ENCODE measurements at regions not wholly inside any gene's neighbourhood (a gene's known extent, or its start where the extent isn't known, plus 50 kb on each side); places are given as distances from the start of the nearest gene placed in this dataset.

GRCh38 chr6:9467741-9468140 is 947.1 kb downstream of the TFAP2A start:
- DNase-seq (ENCODE audit: low spot score) = no peak

GRCh38 chr6:9464583-9464982 is 950.3 kb downstream of the TFAP2A start:
- DNase-seq (ENCODE audit: low spot score) = no peak

- DNase-seq (ENCODE audit: low spot score) = no peak
Observed at GRCh38 chr6:9463311-9463710, 951.6 kb downstream of the TFAP2A start.

- DNase-seq (ENCODE audit: low spot score) = no peak
Observed at GRCh38 chr6:9461188-9461587, 953.7 kb downstream of the TFAP2A start.

- DNase-seq (ENCODE audit: low spot score) = no peak
Observed at GRCh38 chr6:9458424-9458823, 956.5 kb downstream of the TFAP2A start.

- DNase-seq (ENCODE audit: low spot score) = no peak
Observed at GRCh38 chr6:9455864-9456658, 958.8 kb downstream of the TFAP2A start.

GRCh38 chr6:9439621-9440330 is 975.1 kb downstream of the TFAP2A start:
- DNase-seq (ENCODE audit: low spot score) = no peak

GRCh38 chr6:9437836-9438235 is 977.0 kb downstream of the TFAP2A start:
- no peak for DNase-seq (ENCODE audit: low spot score)

- no peak for DNase-seq (ENCODE audit: low spot score)
Observed at GRCh38 chr6:9435281-9435680, 979.6 kb downstream of the TFAP2A start.

- no peak for DNase-seq (ENCODE audit: low spot score)
Observed at GRCh38 chr6:9431945-9432344, 982.9 kb downstream of the TFAP2A start.

- no peak for DNase-seq (ENCODE audit: low spot score)
Observed at GRCh38 chr6:9428421-9429172, 986.3 kb downstream of the TFAP2A start.

- no peak for DNase-seq (ENCODE audit: low spot score)
Observed at GRCh38 chr6:9422138-9422537, 986.8 kb upstream of the SLC35B3 start.

- no peak for DNase-seq (ENCODE audit: low spot score)
Observed at GRCh38 chr6:9420316-9421015, 985.1 kb upstream of the SLC35B3 start.

GRCh38 chr6:9417400-9417799 is 982.1 kb upstream of the SLC35B3 start:
- no peak for DNase-seq (ENCODE audit: low spot score)

GRCh38 chr6:9412951-9413559 is 977.7 kb upstream of the SLC35B3 start:
- peak; percentile 2 for DNase-seq (ENCODE audit: low spot score)

- DNase-seq (ENCODE audit: low spot score) = no peak
Observed at GRCh38 chr6:9409126-9409525, 973.8 kb upstream of the SLC35B3 start.

- no peak for DNase-seq (ENCODE audit: low spot score)
Observed at GRCh38 chr6:9408402-9409117, 973.2 kb upstream of the SLC35B3 start.

- DNase-seq (ENCODE audit: low spot score) = no peak
Observed at GRCh38 chr6:9405825-9406224, 970.5 kb upstream of the SLC35B3 start.

- no peak for DNase-seq (ENCODE audit: low spot score)
Observed at GRCh38 chr6:9405369-9405768, 970.0 kb upstream of the SLC35B3 start.

GRCh38 chr6:9404351-9405146 is 969.2 kb upstream of the SLC35B3 start:
- DNase-seq (ENCODE audit: low spot score) = no peak

Data from germinal center (tissue), 1 donor.